ENCODE measurements at regions not wholly inside any gene's neighbourhood (a gene's known extent, or its start where the extent isn't known, plus 50 kb on each side); places are given as distances from the start of the nearest gene placed in this dataset.

DNA sequence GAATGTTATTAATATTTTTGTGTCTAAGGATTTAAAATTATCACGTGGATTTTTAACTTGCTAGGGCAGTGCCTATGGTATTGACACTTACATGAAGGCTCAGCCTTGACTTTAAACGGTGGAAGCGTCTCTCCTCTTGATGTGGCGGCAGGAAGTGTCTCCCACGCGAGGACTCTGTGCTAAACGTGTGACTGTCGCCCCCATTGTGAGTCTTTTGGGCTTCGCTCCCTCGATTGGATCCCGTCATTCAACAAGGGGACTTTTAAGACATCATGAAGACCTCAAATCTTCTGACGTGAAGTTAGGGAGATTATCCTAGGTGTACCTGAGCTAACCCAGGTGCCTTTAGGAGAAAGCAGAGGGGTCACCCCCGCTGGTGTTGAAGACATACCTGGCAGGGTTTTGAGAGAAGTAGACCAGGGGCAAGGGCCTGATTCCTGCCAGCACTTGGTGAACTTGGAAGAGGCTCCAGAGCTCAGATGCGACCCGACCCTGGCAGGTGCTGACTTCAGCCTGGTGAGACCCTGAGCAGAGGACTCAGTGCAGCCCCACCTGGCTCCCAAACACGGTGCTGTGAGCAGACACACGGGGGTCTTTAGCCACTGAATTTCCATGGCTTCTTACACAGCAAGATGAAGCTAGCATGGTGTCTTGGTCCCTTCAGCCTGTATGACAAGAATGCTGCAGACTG lies 55.7 kb upstream of the IRX4 start:
- TF ChIP-seq, protein P1, sequence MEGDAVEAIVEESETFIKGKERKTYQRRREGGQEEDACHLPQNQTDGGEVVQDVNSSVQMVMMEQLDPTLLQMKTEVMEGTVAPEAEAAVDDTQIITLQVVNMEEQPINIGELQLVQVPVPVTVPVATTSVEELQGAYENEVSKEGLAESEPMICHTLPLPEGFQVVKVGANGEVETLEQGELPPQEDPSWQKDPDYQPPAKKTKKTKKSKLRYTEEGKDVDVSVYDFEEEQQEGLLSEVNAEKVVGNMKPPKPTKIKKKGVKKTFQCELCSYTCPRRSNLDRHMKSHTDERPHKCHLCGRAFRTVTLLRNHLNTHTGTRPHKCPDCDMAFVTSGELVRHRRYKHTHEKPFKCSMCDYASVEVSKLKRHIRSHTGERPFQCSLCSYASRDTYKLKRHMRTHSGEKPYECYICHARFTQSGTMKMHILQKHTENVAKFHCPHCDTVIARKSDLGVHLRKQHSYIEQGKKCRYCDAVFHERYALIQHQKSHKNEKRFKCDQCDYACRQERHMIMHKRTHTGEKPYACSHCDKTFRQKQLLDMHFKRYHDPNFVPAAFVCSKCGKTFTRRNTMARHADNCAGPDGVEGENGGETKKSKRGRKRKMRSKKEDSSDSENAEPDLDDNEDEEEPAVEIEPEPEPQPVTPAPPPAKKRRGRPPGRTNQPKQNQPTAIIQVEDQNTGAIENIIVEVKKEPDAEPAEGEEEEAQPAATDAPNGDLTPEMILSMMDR (IDR thresholded peaks at IDR 0.05) = no peak
- TF ChIP-seq ZFX (IDR thresholded peaks at IDR 0.05; ENCODE audit: borderline replicate concordance) = no peak
